Right renal pelvis (tissue), 4 donors: ENCODE measurements at regions not wholly inside any gene's neighbourhood (a gene's known extent, or its start where the extent isn't known, plus 50 kb on each side); places are given as distances from the start of the nearest gene placed in this dataset.
"Not testable (repeated sequence)": the region's sequence is repeated elsewhere in the genome, so short reads cannot be mapped to it uniquely, and the experiment has no call there.

ENCODE experiments used
- DNase-seq, 4 donors: peaks; one replicate each; pipeline ENCODE4 v3.0.0-alpha.2; 2013; ENCODE audit warnings: low read depth in 4 of 4, low spot score in 3 of 4, missing footprints in 1 of 4

GRCh38 chr11:22567759-22568158 lies 57.9 kb downstream of the FANCF start:
- no peak for DNase-seq

- DNase-seq: no peak
Observed at GRCh38 chr11:22566293-22566692, 59.3 kb downstream of the FANCF start.

- no peak for DNase-seq
Observed at GRCh38 chr11:22561283-22561682, 64.3 kb downstream of the FANCF start.

GRCh38 chr11:22559416-22559815 lies 66.2 kb downstream of the FANCF start:
- DNase-seq: no peak

- no peak for DNase-seq
Observed at GRCh38 chr11:22558664-22559063, 67.0 kb downstream of the FANCF start.

GRCh38 chr11:22556381-22556780 lies 69.2 kb downstream of the FANCF start:
- no peak for DNase-seq

GRCh38 chr11:22555881-22556280 lies 69.7 kb downstream of the FANCF start:
- DNase-seq: no peak

- DNase-seq: no peak
Observed at GRCh38 chr11:22554221-22554620, 71.4 kb downstream of the FANCF start.

- no peak for DNase-seq
Observed at GRCh38 chr11:22552885-22553284, 72.7 kb downstream of the FANCF start.

- no peak for DNase-seq
Observed at GRCh38 chr11:22546746-22547145, 78.9 kb downstream of the FANCF start.

GRCh38 chr11:22543261-22543660 lies 82.4 kb downstream of the FANCF start:
- no peak for DNase-seq

GRCh38 chr11:22539821-22540256 lies 85.8 kb downstream of the FANCF start:
- DNase-seq: no peak

GRCh38 chr11:22536071-22536470 lies 89.6 kb downstream of the FANCF start:
- no peak for DNase-seq

- DNase-seq: not testable (repeated sequence)
Observed at GRCh38 chr11:22528612-22529429, 96.8 kb downstream of the FANCF start.

GRCh38 chr11:22522225-22522624 lies 103.4 kb downstream of the FANCF start:
- no peak for DNase-seq

GRCh38 chr11:22521226-22521625 lies 104.4 kb downstream of the FANCF start:
- DNase-seq: no peak

GRCh38 chr11:22520521-22520920 lies 105.1 kb downstream of the FANCF start:
- no peak for DNase-seq

GRCh38 chr11:22518344-22518743 lies 107.3 kb downstream of the FANCF start:
- DNase-seq: not testable (repeated sequence)

GRCh38 chr11:22516111-22516510 lies 109.5 kb downstream of the FANCF start:
- DNase-seq: no peak

- no peak for DNase-seq
Observed at GRCh38 chr11:22512457-22512856, 113.2 kb downstream of the FANCF start.

GRCh38 chr11:22510741-22511140 lies 114.9 kb downstream of the FANCF start:
- DNase-seq: no peak

- DNase-seq: no peak
Observed at GRCh38 chr11:22510010-22510409, 115.6 kb downstream of the FANCF start.

- DNase-seq: no peak
Observed at GRCh38 chr11:22508665-22509064, 117.0 kb downstream of the FANCF start.
